H9 (cell line): ENCODE measurements at regions not wholly inside any gene's neighbourhood (a gene's known extent, or its start where the extent isn't known, plus 50 kb on each side); places are given as distances from the start of the nearest gene placed in this dataset.

ENCODE experiments used
- DNase-seq: peaks from one replicate; pipeline ENCODE4 v3.0.0-alpha.2; 2017
- H2AFZ ChIP-seq: one replicate; pipeline ENCODE4 v1.6.1; 2013; ENCODE audit warnings: mild to moderate bottlenecking, low read length, control low read depth, moderate library complexity
- H2AK5ac ChIP-seq: 2 replicates; pipeline ENCODE4 v1.6.1; 2013; ENCODE audit warnings: low read length, control low read depth, mixed read lengths; ENCODE audit not compliant: insufficient read length
- H2BK120ac ChIP-seq: one replicate; pipeline ENCODE4 v1.6.1; 2013; ENCODE audit warnings: low read depth, mild to moderate bottlenecking, low read length, control low read depth, inconsistent platforms; ENCODE audit not compliant: poor library complexity, severe bottlenecking
- H2BK12ac ChIP-seq: 2 replicates; pipeline ENCODE4 v1.6.1; 2013; ENCODE audit warnings: low read length, control low read depth, mixed read lengths, low read depth; ENCODE audit not compliant: insufficient read length
- H2BK15ac ChIP-seq: 2 replicates; pipeline ENCODE4 v1.6.1; 2013; ENCODE audit warnings: low read depth, low read length, control low read depth
- H2BK20ac ChIP-seq: one replicate; pipeline ENCODE4 v1.6.1; 2013; ENCODE audit warnings: low read depth, mild to moderate bottlenecking, low read length, control low read depth, inconsistent platforms; ENCODE audit not compliant: poor library complexity, severe bottlenecking
- H2BK5ac ChIP-seq: 2 replicates; pipeline ENCODE4 v1.6.1; 2013; ENCODE audit warnings: low read length, control low read depth, mixed read lengths; ENCODE audit not compliant: insufficient read length
- H3K14ac ChIP-seq: 2 replicates; pipeline ENCODE4 v1.6.1; 2013; ENCODE audit warnings: low read length, control low read depth; ENCODE audit not compliant: insufficient read depth
- H3K18ac ChIP-seq: 2 replicates; pipeline ENCODE4 v1.6.1; 2013; ENCODE audit warnings: low read depth, mild to moderate bottlenecking, mixed read lengths, low read length, control low read depth; ENCODE audit not compliant: insufficient read length
- H3K23ac ChIP-seq: 2 replicates; pipeline ENCODE4 v1.6.1; 2013; ENCODE audit warnings: low read length, control low read depth, mixed read lengths, low read depth; ENCODE audit not compliant: insufficient read length
- H3K23me2 ChIP-seq: 2 replicates; pipeline ENCODE4 v1.6.1; 2013; ENCODE audit warnings: low read depth, mild to moderate bottlenecking, mixed read lengths, low read length, control low read depth; ENCODE audit not compliant: insufficient read length, poor library complexity, severe bottlenecking
- H3K27ac ChIP-seq: 2 replicates; pipeline ENCODE4 v1.5.1; 2013; ENCODE audit warnings: low read length, control low read depth, mixed read lengths, low read depth; ENCODE audit not compliant: insufficient read length
- H3K27me3 ChIP-seq: 2 replicates; pipeline ENCODE4 v1.6.1; 2013; ENCODE audit warnings: low read length, control low read depth, inconsistent platforms; ENCODE audit not compliant: insufficient read depth
- H3K4ac ChIP-seq: 2 replicates; pipeline ENCODE4 v1.6.1; 2013; ENCODE audit warnings: low read depth, mild to moderate bottlenecking, control low read depth, inconsistent platforms, low read length, moderate library complexity
- H3K4me1 ChIP-seq: 2 replicates; pipeline ENCODE4 v1.6.1; 2013; ENCODE audit warnings: low read length, control low read depth, inconsistent platforms; ENCODE audit not compliant: insufficient read depth
- H3K4me2 ChIP-seq: 2 replicates; pipeline ENCODE4 v1.6.1; 2013; ENCODE audit warnings: low read length, control low read depth, mixed read lengths; ENCODE audit not compliant: insufficient read length, insufficient read depth
- H3K56ac ChIP-seq: 2 replicates; pipeline ENCODE4 v1.6.1; 2013; ENCODE audit warnings: low read depth, mild to moderate bottlenecking, mixed read lengths, low read length, control low read depth; ENCODE audit not compliant: insufficient read length
- H3K79me1 ChIP-seq: 2 replicates; pipeline ENCODE4 v1.6.1; 2013; ENCODE audit warnings: low read depth, mild to moderate bottlenecking, moderate library complexity, low read length, control low read depth, inconsistent platforms; ENCODE audit not compliant: insufficient read depth, poor library complexity, severe bottlenecking
- H3K79me2 ChIP-seq: 2 replicates; pipeline ENCODE4 v1.6.1; 2013; ENCODE audit warnings: low read length, control low read depth, inconsistent platforms; ENCODE audit not compliant: insufficient read depth
- H3K9ac ChIP-seq: 2 replicates; pipeline ENCODE4 v1.6.1; 2013; ENCODE audit warnings: low read length, control low read depth, mixed read lengths; ENCODE audit not compliant: insufficient read length; ENCODE audit errors: extremely low read depth
- H3K9me3 ChIP-seq: one replicate; pipeline ENCODE4 v1.6.1; 2013; ENCODE audit warnings: low read depth, low read length, inconsistent platforms; ENCODE audit not compliant: control insufficient read depth
- H3T11ph ChIP-seq: one replicate; pipeline ENCODE4 v1.6.1; 2013; ENCODE audit warnings: mild to moderate bottlenecking, low read length, control low read depth, inconsistent platforms
- H4K20me1 ChIP-seq: one replicate; pipeline ENCODE4 v1.6.1; 2013; ENCODE audit not compliant: control insufficient read depth, insufficient read length, insufficient read depth
- H4K5ac ChIP-seq: 2 replicates; pipeline ENCODE4 v1.6.1; 2013; ENCODE audit warnings: low read depth, mild to moderate bottlenecking, mixed read lengths, low read length, control low read depth; ENCODE audit not compliant: insufficient read length
- H4K8ac ChIP-seq: replicated peaks from 2 replicates; pipeline ENCODE4 v1.6.1; 2013; ENCODE audit warnings: low read length, control low read depth, mixed read lengths, low read depth; ENCODE audit not compliant: insufficient read length
- H4K91ac ChIP-seq: 2 replicates; pipeline ENCODE4 v1.6.1; 2013; ENCODE audit warnings: low read depth, mild to moderate bottlenecking, moderate library complexity, mixed read lengths, low read length, control low read depth; ENCODE audit not compliant: insufficient read length
- H3K27ac Mint-ChIP-seq, 3 experiments: 2 replicates in 2 of 3; 3 replicates in 1 of 3; pipeline ENCODE4 v1.8.0; 2020 to 2021; ENCODE audit warnings: mixed read lengths in 3 of 3, mild to moderate bottlenecking in 1 of 3, moderate library complexity in 1 of 3
- H3K27me3 Mint-ChIP-seq: 2 replicates; pipeline ENCODE4 v1.8.0; 2021; ENCODE audit warnings: low read depth, mild to moderate bottlenecking, moderate library complexity, mixed read lengths
- H3K36me3 Mint-ChIP-seq, 3 experiments: 2 replicates in 2 of 3; 3 replicates in 1 of 3; pipeline ENCODE4 v1.8.0; 2020 to 2021; ENCODE audit warnings: low read depth in 3 of 3, mixed read lengths in 3 of 3; ENCODE audit not compliant: insufficient read depth in 1 of 3
- H3K4me1 Mint-ChIP-seq, 2 experiments: 2 replicates each; pipeline ENCODE4 v1.8.0; 2020; ENCODE audit warnings: mixed read lengths in 2 of 2
- H3K4me3 Mint-ChIP-seq, 2 experiments: 2 replicates in 1 of 2; 3 replicates in 1 of 2; pipeline ENCODE4 v1.8.0; 2020 to 2021; ENCODE audit warnings: mild to moderate bottlenecking in 2 of 2, mixed read lengths in 2 of 2, moderate library complexity in 1 of 2
- H3K9me3 Mint-ChIP-seq, 2 experiments: 2 replicates in 1 of 2; 3 replicates in 1 of 2; pipeline ENCODE4 v1.8.0; 2020; ENCODE audit warnings: mild to moderate bottlenecking in 2 of 2, mixed read lengths in 2 of 2, moderate library complexity in 1 of 2
- WGBS: extraction: QIAGEN DNeasy Blood & Tissue Kit; methylation state at CpG from one replicate; pipeline ENCODE4 v1.1.7; 2013; ENCODE audit warnings: missing lambda C conversion rate, low lambda C conversion rate, mixed read lengths; ENCODE audit not compliant: insufficient read length; ENCODE audit errors: extremely low coverage; 5-methylcytosine and 5-hydroxymethylcytosine counted together
- TF ChIP-seq, protein P1 (sequence below): fragments of 200-600 bp; sonication (generic); conservative IDR thresholded peaks from 3 replicates; pipeline ENCODE4 v1.8.0; 2021; ENCODE audit warnings: antibody characterized with exemption, mild to moderate bottlenecking

DNA sequence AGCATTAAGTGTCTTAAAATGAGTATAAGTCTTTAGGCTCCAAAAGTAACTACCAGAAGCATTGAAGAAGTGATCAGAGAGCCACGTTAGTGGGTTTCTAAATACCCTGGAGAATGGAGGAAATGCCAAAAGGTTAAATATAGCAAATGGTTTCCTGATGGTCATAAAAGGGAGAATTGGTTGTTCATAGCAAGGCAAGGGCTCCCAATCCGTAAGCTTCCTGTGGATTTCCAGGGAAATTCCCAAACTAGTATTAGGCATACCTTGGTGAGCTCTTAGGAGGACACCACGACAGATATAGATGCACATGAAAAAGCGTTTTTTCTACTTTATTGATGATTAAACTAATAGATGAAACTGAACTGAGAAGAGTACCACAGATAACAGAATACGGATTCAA is 410.9 kb downstream of the FOXO1 start:
- no peaks in the 10 kb centered on the region for H3K4me1 ChIP-seq
- no peak overlapping the region for H2BK5ac ChIP-seq
- H2BK120ac ChIP-seq: no peak overlapping the region
- TF ChIP-seq, protein P1, sequence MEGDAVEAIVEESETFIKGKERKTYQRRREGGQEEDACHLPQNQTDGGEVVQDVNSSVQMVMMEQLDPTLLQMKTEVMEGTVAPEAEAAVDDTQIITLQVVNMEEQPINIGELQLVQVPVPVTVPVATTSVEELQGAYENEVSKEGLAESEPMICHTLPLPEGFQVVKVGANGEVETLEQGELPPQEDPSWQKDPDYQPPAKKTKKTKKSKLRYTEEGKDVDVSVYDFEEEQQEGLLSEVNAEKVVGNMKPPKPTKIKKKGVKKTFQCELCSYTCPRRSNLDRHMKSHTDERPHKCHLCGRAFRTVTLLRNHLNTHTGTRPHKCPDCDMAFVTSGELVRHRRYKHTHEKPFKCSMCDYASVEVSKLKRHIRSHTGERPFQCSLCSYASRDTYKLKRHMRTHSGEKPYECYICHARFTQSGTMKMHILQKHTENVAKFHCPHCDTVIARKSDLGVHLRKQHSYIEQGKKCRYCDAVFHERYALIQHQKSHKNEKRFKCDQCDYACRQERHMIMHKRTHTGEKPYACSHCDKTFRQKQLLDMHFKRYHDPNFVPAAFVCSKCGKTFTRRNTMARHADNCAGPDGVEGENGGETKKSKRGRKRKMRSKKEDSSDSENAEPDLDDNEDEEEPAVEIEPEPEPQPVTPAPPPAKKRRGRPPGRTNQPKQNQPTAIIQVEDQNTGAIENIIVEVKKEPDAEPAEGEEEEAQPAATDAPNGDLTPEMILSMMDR: no peak
- H3K4ac ChIP-seq: no peak overlapping the region
- Mint-ChIP-seq H3K4me3 (no peak overlapping the region), H3K9me3 (no peaks in the 10 kb centered on the region), H3K4me1 (peaks cover 6 to 7% of the 10 kb centered on the region in 2 experiments; a peak in 1 of 4 replicates), H3K36me3 (no peaks in the 10 kb centered on the region), H3K27ac (no peak overlapping the region), H3K27me3 (peaks cover under 1% of the 10 kb centered on the region; the same call in 1 of the 2 replicates)
- no peak overlapping the region for H3K4me2 ChIP-seq
- no CpG with 5 or more reads among the region's 5 CpGs for WGBS
- no peak overlapping the region for H2BK12ac ChIP-seq
- H2AK5ac ChIP-seq: no peak overlapping the region
- no peak overlapping the region for H4K5ac ChIP-seq
- H2AFZ ChIP-seq: no peak overlapping the region
- H3K23ac ChIP-seq: no peak overlapping the region
- no peak overlapping the region for H4K8ac ChIP-seq
- H3K56ac ChIP-seq: no peak overlapping the region
- no peaks in the 10 kb centered on the region for H4K20me1 ChIP-seq
- no peaks in the 10 kb centered on the region for H3K79me1 ChIP-seq
- H3K9ac ChIP-seq: no peak overlapping the region
- H3K18ac ChIP-seq: no peak overlapping the region
- H3K27me3 ChIP-seq: no peaks in the 10 kb centered on the region
- H3K79me2 ChIP-seq: no peaks in the 10 kb centered on the region
- H3K9me3 ChIP-seq: no peaks in the 10 kb centered on the region
- no peak overlapping the region for H3K27ac ChIP-seq
- no peak overlapping the region for H3T11ph ChIP-seq
- H2BK15ac ChIP-seq: no peak overlapping the region
- no peak overlapping the region for H2BK20ac ChIP-seq
- no peaks in the 10 kb centered on the region for H3K23me2 ChIP-seq
- H4K91ac ChIP-seq: no peak overlapping the region
- no peak for DNase-seq
- no peak overlapping the region for H3K14ac ChIP-seq
